ENCODE measurements at regions not wholly inside any gene's neighbourhood (a gene's known extent, or its start where the extent isn't known, plus 50 kb on each side); places are given as distances from the start of the nearest gene placed in this dataset.

DNA sequence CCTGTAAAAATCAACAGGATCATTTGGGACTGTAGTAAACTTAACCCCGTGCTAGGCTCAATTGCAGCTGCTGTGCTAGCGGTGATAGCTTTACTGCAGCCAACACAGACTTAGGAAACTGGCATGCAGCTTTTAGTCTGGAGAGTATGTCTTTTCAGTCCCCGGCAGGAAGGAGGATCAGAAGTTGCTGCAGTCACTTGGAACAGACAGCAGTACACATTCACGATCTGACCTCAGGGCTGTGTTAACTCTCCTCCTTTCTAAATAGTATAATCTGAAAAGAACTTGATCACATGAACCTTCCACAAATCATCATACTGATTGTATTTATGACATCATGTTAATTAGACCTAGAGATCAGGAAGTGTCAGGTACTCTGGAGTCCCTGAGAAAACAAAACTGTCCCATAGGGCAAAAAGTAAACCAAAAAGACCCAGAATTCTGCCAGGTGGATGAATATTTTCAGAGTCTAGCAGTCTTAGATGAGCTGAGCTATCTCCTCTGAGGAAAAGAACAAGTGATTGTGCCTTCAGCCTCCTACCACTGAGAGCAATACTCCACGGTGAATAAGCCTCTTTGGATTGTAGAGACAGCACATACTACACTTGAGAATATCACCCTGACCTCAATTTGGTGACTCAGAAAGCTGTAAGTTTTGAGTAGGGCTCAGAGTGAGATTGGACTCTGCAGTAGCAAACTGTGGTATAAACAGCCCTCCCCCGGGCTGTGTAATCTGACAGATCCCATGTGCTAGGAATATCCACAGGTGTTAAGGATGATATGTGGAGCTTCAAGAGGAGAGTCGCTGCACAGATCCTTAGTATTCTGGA lies 181.0 kb upstream of the GPR12 start:
- Mint-ChIP-seq H3K27ac (ENCODE audit: unreplicated experiment) (no peak overlapping the region), H3K9me3 (peaks cover 3% of the 10 kb centered on the region), H3K36me3 (ENCODE audit: low read depth) (no peaks in the 10 kb centered on the region), H3K4me1 (no peaks in the 10 kb centered on the region), H3K27me3 (ENCODE audit: low read depth) (peaks cover 13% of the 10 kb centered on the region), H3K4me3 (no peak overlapping the region)
- TF ChIP-seq, protein P1, sequence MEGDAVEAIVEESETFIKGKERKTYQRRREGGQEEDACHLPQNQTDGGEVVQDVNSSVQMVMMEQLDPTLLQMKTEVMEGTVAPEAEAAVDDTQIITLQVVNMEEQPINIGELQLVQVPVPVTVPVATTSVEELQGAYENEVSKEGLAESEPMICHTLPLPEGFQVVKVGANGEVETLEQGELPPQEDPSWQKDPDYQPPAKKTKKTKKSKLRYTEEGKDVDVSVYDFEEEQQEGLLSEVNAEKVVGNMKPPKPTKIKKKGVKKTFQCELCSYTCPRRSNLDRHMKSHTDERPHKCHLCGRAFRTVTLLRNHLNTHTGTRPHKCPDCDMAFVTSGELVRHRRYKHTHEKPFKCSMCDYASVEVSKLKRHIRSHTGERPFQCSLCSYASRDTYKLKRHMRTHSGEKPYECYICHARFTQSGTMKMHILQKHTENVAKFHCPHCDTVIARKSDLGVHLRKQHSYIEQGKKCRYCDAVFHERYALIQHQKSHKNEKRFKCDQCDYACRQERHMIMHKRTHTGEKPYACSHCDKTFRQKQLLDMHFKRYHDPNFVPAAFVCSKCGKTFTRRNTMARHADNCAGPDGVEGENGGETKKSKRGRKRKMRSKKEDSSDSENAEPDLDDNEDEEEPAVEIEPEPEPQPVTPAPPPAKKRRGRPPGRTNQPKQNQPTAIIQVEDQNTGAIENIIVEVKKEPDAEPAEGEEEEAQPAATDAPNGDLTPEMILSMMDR (conservative IDR thresholded peaks at IDR 0.05) = no peak
- DNase-seq (ENCODE audit: low read depth, low spot score) = no peak

DNA sequence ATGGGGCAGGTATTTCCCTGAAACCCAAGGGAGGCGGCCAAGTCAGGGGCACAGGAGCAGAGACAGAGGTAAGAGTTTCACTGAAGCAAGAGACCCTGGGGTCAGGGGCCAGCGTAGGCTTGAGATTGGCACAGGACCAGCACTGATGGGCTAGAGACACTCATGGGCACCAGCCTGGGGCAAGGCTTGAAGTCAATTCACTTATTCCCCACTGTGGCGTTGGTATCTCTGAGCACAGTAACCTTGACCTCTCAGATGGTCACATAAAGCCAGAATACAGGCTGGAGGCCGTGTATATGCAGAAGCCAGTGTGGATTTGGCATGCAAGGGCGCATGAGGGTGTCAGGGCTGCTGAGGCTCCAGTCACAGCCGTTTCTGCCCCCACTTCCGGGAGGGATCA lies 173.5 kb upstream of the GPR12 start:
- Mint-ChIP-seq H3K4me1 (peaks cover 4% of the 10 kb centered on the region), H3K9me3 (peaks cover 3% of the 10 kb centered on the region), H3K4me3 (no peak overlapping the region), H3K27me3 (ENCODE audit: low read depth) (no peaks in the 10 kb centered on the region), H3K27ac (ENCODE audit: unreplicated experiment) (peak overlapping the region; percentile 9), H3K36me3 (ENCODE audit: low read depth) (no peaks in the 10 kb centered on the region)
- TF ChIP-seq, protein P1 (conservative IDR thresholded peaks at IDR 0.05) = no peak
- no peak for DNase-seq (ENCODE audit: low read depth, low spot score)

DNA sequence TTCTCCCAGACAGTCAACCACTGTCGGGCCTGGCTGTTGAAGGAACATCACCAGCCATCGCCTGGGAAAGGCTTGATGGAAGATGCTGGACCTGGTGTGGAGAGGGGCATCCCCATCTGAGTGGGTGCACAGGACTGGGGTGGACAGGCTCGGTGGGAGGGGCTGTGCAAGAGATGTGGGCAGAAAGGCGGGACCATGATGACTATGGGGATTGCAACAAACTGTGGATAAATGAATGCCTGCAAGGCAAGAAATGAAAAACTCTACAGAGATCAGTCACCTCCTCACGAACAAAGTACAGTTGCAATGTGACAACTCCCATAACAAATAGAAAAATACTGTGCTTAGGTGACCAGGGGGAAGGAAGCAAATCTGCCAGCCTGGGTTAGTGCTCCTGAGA lies 171.9 kb upstream of the GPR12 start:
- Mint-ChIP-seq H3K27me3 (ENCODE audit: low read depth) (no peaks in the 10 kb centered on the region), H3K9me3 (peaks cover 3% of the 10 kb centered on the region), H3K36me3 (ENCODE audit: low read depth) (no peaks in the 10 kb centered on the region), H3K27ac (ENCODE audit: unreplicated experiment) (peak overlapping the region; percentile 91), H3K4me3 (no peak overlapping the region), H3K4me1 (peaks cover 4% of the 10 kb centered on the region)
- DNase-seq (ENCODE audit: low read depth, low spot score) = no peak
- TF ChIP-seq, protein P1 (conservative IDR thresholded peaks at IDR 0.05) = no peak

DNA sequence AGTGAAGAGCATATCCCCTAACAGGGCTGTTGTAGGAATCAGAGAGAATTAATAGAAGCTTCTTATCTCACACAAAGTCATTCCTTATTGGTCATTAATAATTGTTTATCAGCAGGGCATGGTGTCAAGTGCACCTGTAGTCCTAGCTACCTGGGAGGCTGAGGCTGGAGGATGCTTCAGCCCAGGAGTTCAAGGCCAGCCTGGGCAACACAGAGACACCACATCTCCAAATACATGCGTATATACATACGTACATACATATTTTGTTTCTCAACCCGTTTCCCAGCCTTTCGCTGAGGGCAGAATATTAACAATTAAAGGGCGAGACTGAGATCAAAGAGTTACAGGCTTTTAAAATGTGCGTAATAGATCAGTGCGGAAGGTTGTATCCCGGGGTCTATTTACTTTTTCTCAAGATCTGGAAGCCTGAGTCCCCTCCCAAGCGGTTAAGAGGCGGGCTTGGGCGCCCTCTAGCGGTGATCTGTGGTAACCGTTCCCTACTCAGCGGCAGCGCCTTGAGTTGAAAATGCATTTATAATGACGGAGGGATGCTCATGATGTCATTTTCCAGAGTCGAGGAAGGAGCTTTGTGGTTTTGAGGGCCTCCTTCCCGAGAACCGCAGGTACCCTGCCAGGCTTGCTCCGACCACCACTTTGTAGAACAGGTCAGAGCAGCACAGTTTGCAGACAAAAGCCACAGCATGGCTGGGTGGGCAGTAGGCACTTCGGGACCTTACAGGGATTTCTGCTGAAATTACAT lies 169.6 kb upstream of the GPR12 start:
- peak overlapping the region; percentile 79 for H3K27ac Mint-ChIP-seq (ENCODE audit: unreplicated experiment)
- TF ChIP-seq, protein P1 (conservative IDR thresholded peaks at IDR 0.05) = peak; percentile 97
- DNase-seq (ENCODE audit: low read depth, low spot score) = peak; percentile 92
- H3K36me3 Mint-ChIP-seq (ENCODE audit: low read depth) = no peaks in the 10 kb centered on the region
- peaks cover 4% of the 10 kb centered on the region for H3K4me1 Mint-ChIP-seq
- H3K27me3 Mint-ChIP-seq (ENCODE audit: low read depth) = peaks cover 3% of the 10 kb centered on the region
- H3K4me3 Mint-ChIP-seq = no peak overlapping the region
- no peaks in the 10 kb centered on the region for H3K9me3 Mint-ChIP-seq

DNA sequence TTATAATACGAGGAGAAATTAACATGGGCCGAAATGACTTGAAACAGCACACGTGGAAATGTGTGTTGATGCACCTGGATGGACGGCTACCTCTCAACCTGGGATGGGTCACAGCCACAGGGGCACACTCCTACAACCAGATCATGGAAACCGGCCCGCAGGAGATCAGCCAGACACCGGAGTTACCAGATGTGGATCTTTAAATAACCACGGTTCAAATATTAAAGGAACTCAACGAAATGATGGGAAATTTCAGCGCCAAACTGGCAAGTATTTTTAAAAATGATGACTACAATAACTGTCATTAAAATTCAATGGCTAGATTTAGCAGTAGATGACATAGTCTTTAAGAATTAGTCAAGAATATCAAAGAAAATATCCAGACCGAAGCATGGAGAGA lies 166.9 kb upstream of the GPR12 start:
- H3K9me3 Mint-ChIP-seq = no peaks in the 10 kb centered on the region
- H3K4me3 Mint-ChIP-seq = no peak overlapping the region
- no peak for DNase-seq (ENCODE audit: low read depth, low spot score)
- H3K4me1 Mint-ChIP-seq = peaks cover 4% of the 10 kb centered on the region
- H3K36me3 Mint-ChIP-seq (ENCODE audit: low read depth) = no peaks in the 10 kb centered on the region
- TF ChIP-seq, protein P1 (conservative IDR thresholded peaks at IDR 0.05) = no peak
- H3K27me3 Mint-ChIP-seq (ENCODE audit: low read depth) = peaks cover 6% of the 10 kb centered on the region
- H3K27ac Mint-ChIP-seq (ENCODE audit: unreplicated experiment) = no peak overlapping the region
